H9 (cell line): ENCODE measurements at regions not wholly inside any gene's neighbourhood (a gene's known extent, or its start where the extent isn't known, plus 50 kb on each side); places are given as distances from the start of the nearest gene placed in this dataset.

Source experiments
- DNase-seq: peaks from one replicate; pipeline ENCODE4 v3.0.0-alpha.2; 2017
- H2AFZ ChIP-seq: one replicate; pipeline ENCODE4 v1.6.1; 2013; ENCODE audit warnings: mild to moderate bottlenecking, low read length, control low read depth, moderate library complexity
- H2AK5ac ChIP-seq: 2 replicates; pipeline ENCODE4 v1.6.1; 2013; ENCODE audit warnings: low read length, control low read depth, mixed read lengths; ENCODE audit not compliant: insufficient read length
- H2BK120ac ChIP-seq: one replicate; pipeline ENCODE4 v1.6.1; 2013; ENCODE audit warnings: low read depth, mild to moderate bottlenecking, low read length, control low read depth, inconsistent platforms; ENCODE audit not compliant: poor library complexity, severe bottlenecking
- H2BK12ac ChIP-seq: 2 replicates; pipeline ENCODE4 v1.6.1; 2013; ENCODE audit warnings: low read length, control low read depth, mixed read lengths, low read depth; ENCODE audit not compliant: insufficient read length
- H2BK15ac ChIP-seq: 2 replicates; pipeline ENCODE4 v1.6.1; 2013; ENCODE audit warnings: low read depth, low read length, control low read depth
- H2BK20ac ChIP-seq: one replicate; pipeline ENCODE4 v1.6.1; 2013; ENCODE audit warnings: low read depth, mild to moderate bottlenecking, low read length, control low read depth, inconsistent platforms; ENCODE audit not compliant: poor library complexity, severe bottlenecking
- H2BK5ac ChIP-seq: 2 replicates; pipeline ENCODE4 v1.6.1; 2013; ENCODE audit warnings: low read length, control low read depth, mixed read lengths; ENCODE audit not compliant: insufficient read length
- H3K14ac ChIP-seq: 2 replicates; pipeline ENCODE4 v1.6.1; 2013; ENCODE audit warnings: low read length, control low read depth; ENCODE audit not compliant: insufficient read depth
- H3K18ac ChIP-seq: 2 replicates; pipeline ENCODE4 v1.6.1; 2013; ENCODE audit warnings: low read depth, mild to moderate bottlenecking, mixed read lengths, low read length, control low read depth; ENCODE audit not compliant: insufficient read length
- H3K23ac ChIP-seq: 2 replicates; pipeline ENCODE4 v1.6.1; 2013; ENCODE audit warnings: low read length, control low read depth, mixed read lengths, low read depth; ENCODE audit not compliant: insufficient read length
- H3K23me2 ChIP-seq: 2 replicates; pipeline ENCODE4 v1.6.1; 2013; ENCODE audit warnings: low read depth, mild to moderate bottlenecking, mixed read lengths, low read length, control low read depth; ENCODE audit not compliant: insufficient read length, poor library complexity, severe bottlenecking
- H3K27ac ChIP-seq: 2 replicates; pipeline ENCODE4 v1.5.1; 2013; ENCODE audit warnings: low read length, control low read depth, mixed read lengths, low read depth; ENCODE audit not compliant: insufficient read length
- H3K27me3 ChIP-seq: 2 replicates; pipeline ENCODE4 v1.6.1; 2013; ENCODE audit warnings: low read length, control low read depth, inconsistent platforms; ENCODE audit not compliant: insufficient read depth
- H3K4ac ChIP-seq: 2 replicates; pipeline ENCODE4 v1.6.1; 2013; ENCODE audit warnings: low read depth, mild to moderate bottlenecking, control low read depth, inconsistent platforms, low read length, moderate library complexity
- H3K4me1 ChIP-seq: 2 replicates; pipeline ENCODE4 v1.6.1; 2013; ENCODE audit warnings: low read length, control low read depth, inconsistent platforms; ENCODE audit not compliant: insufficient read depth
- H3K4me2 ChIP-seq: 2 replicates; pipeline ENCODE4 v1.6.1; 2013; ENCODE audit warnings: low read length, control low read depth, mixed read lengths; ENCODE audit not compliant: insufficient read length, insufficient read depth
- H3K56ac ChIP-seq: 2 replicates; pipeline ENCODE4 v1.6.1; 2013; ENCODE audit warnings: low read depth, mild to moderate bottlenecking, mixed read lengths, low read length, control low read depth; ENCODE audit not compliant: insufficient read length
- H3K79me1 ChIP-seq: 2 replicates; pipeline ENCODE4 v1.6.1; 2013; ENCODE audit warnings: low read depth, mild to moderate bottlenecking, moderate library complexity, low read length, control low read depth, inconsistent platforms; ENCODE audit not compliant: insufficient read depth, poor library complexity, severe bottlenecking
- H3K79me2 ChIP-seq: 2 replicates; pipeline ENCODE4 v1.6.1; 2013; ENCODE audit warnings: low read length, control low read depth, inconsistent platforms; ENCODE audit not compliant: insufficient read depth
- H3K9ac ChIP-seq: 2 replicates; pipeline ENCODE4 v1.6.1; 2013; ENCODE audit warnings: low read length, control low read depth, mixed read lengths; ENCODE audit not compliant: insufficient read length; ENCODE audit errors: extremely low read depth
- H3K9me3 ChIP-seq: one replicate; pipeline ENCODE4 v1.6.1; 2013; ENCODE audit warnings: low read depth, low read length, inconsistent platforms; ENCODE audit not compliant: control insufficient read depth
- H3T11ph ChIP-seq: one replicate; pipeline ENCODE4 v1.6.1; 2013; ENCODE audit warnings: mild to moderate bottlenecking, low read length, control low read depth, inconsistent platforms
- H4K20me1 ChIP-seq: one replicate; pipeline ENCODE4 v1.6.1; 2013; ENCODE audit not compliant: control insufficient read depth, insufficient read length, insufficient read depth
- H4K5ac ChIP-seq: 2 replicates; pipeline ENCODE4 v1.6.1; 2013; ENCODE audit warnings: low read depth, mild to moderate bottlenecking, mixed read lengths, low read length, control low read depth; ENCODE audit not compliant: insufficient read length
- H4K8ac ChIP-seq: replicated peaks from 2 replicates; pipeline ENCODE4 v1.6.1; 2013; ENCODE audit warnings: low read length, control low read depth, mixed read lengths, low read depth; ENCODE audit not compliant: insufficient read length
- H4K91ac ChIP-seq: 2 replicates; pipeline ENCODE4 v1.6.1; 2013; ENCODE audit warnings: low read depth, mild to moderate bottlenecking, moderate library complexity, mixed read lengths, low read length, control low read depth; ENCODE audit not compliant: insufficient read length
- H3K27ac Mint-ChIP-seq, 3 experiments: 2 replicates in 2 of 3; 3 replicates in 1 of 3; pipeline ENCODE4 v1.8.0; 2020 to 2021; ENCODE audit warnings: mixed read lengths in 3 of 3, mild to moderate bottlenecking in 1 of 3, moderate library complexity in 1 of 3
- H3K27me3 Mint-ChIP-seq: 2 replicates; pipeline ENCODE4 v1.8.0; 2021; ENCODE audit warnings: low read depth, mild to moderate bottlenecking, moderate library complexity, mixed read lengths
- H3K36me3 Mint-ChIP-seq, 3 experiments: 2 replicates in 2 of 3; 3 replicates in 1 of 3; pipeline ENCODE4 v1.8.0; 2020 to 2021; ENCODE audit warnings: low read depth in 3 of 3, mixed read lengths in 3 of 3; ENCODE audit not compliant: insufficient read depth in 1 of 3
- H3K4me1 Mint-ChIP-seq, 2 experiments: 2 replicates each; pipeline ENCODE4 v1.8.0; 2020; ENCODE audit warnings: mixed read lengths in 2 of 2
- H3K4me3 Mint-ChIP-seq, 2 experiments: 2 replicates in 1 of 2; 3 replicates in 1 of 2; pipeline ENCODE4 v1.8.0; 2020 to 2021; ENCODE audit warnings: mild to moderate bottlenecking in 2 of 2, mixed read lengths in 2 of 2, moderate library complexity in 1 of 2
- H3K9me3 Mint-ChIP-seq, 2 experiments: 2 replicates in 1 of 2; 3 replicates in 1 of 2; pipeline ENCODE4 v1.8.0; 2020; ENCODE audit warnings: mild to moderate bottlenecking in 2 of 2, mixed read lengths in 2 of 2, moderate library complexity in 1 of 2
- CTCF ChIP-seq: fragments of 200-600 bp; sonication (generic); conservative IDR thresholded peaks from 3 replicates; pipeline ENCODE4 v1.8.0; 2021; ENCODE audit warnings: antibody characterized with exemption, mild to moderate bottlenecking
- WGBS: extraction: QIAGEN DNeasy Blood & Tissue Kit; methylation state at CpG from one replicate; pipeline ENCODE4 v1.1.7; 2013; ENCODE audit warnings: missing lambda C conversion rate, low lambda C conversion rate, mixed read lengths; ENCODE audit not compliant: insufficient read length; ENCODE audit errors: extremely low coverage; 5-methylcytosine and 5-hydroxymethylcytosine counted together

GRCh38 chr17:77315010-77315409 lies 174.2 kb downstream of the SEC14L1 start:
- Mint-ChIP-seq H3K36me3 (peaks cover 9 to 23% (median 10%) of the 10 kb centered on the region in 3 experiments; a peak in 6 of 7 replicates), H3K9me3 (no peaks in the 10 kb centered on the region; a peak in 1 of 5 replicates), H3K27ac (no peak overlapping the region), H3K4me3 (no peak overlapping the region; a peak in 1 of 5 replicates), H3K4me1 (peaks cover 28 to 46% of the 10 kb centered on the region in 2 experiments), H3K27me3 (peaks cover 1% of the 10 kb centered on the region; the same call in 1 of the 2 replicates)
- Histone ChIP-seq H3K79me2 (0 out of 2 replicates have a peak, but pooled peaks cover 1% of the 10 kb centered on the region), H2BK12ac (no peak overlapping the region), H3K9ac (no peak overlapping the region), H3K4ac (no peak overlapping the region), H3K27me3 (no peaks in the 10 kb centered on the region), H2BK15ac (no peak overlapping the region), H3K56ac (no peak overlapping the region), H4K20me1 (no peaks in the 10 kb centered on the region), H3K18ac (no peak overlapping the region), H3K9me3 (no peaks in the 10 kb centered on the region), H3T11ph (no peak overlapping the region), H3K4me1 (peaks cover 4% of the 10 kb centered on the region; the same call in 1 of the 2 replicates), H3K4me2 (no peak overlapping the region), H2BK120ac (no peak overlapping the region), H2BK20ac (no peak overlapping the region), H2BK5ac (no peak overlapping the region), H2AFZ (no peak overlapping the region), H3K79me1 (no peaks in the 10 kb centered on the region), H4K8ac (no peak overlapping the region), H4K91ac (no peak overlapping the region), H3K23ac (no peak overlapping the region), H3K14ac (no peak overlapping the region), H3K23me2 (no peaks in the 10 kb centered on the region), H3K27ac (no peak overlapping the region), H4K5ac (no peak overlapping the region), H2AK5ac (no peak overlapping the region)
- TF ChIP-seq CTCF, result no peak
- no CpG with 5 or more reads among the region's 8 CpGs for WGBS
- no peak for DNase-seq
